ENCODE measurements at regions not wholly inside any gene's neighbourhood (a gene's known extent, or its start where the extent isn't known, plus 50 kb on each side); places are given as distances from the start of the nearest gene placed in this dataset.

GRCh38 chr6:132952986-132953385 is 138.6 kb downstream of the RPS12 start:
- TF ChIP-seq GABPA (IDR thresholded peaks at IDR 0.05; ENCODE audit: low read depth) (no peak), CTCF (IDR thresholded peaks at IDR 0.05; ENCODE audit: insufficient read depth, low read length) (no peak), POLR2AphosphoS5 (IDR thresholded peaks at IDR 0.05; ENCODE audit: low read depth) (no peak)

Measured in HL-60 (cell line).